Astrocyte (in vitro differentiated cells and primary cell): ENCODE measurements at regions not wholly inside any gene's neighbourhood (a gene's known extent, or its start where the extent isn't known, plus 50 kb on each side); places are given as distances from the start of the nearest gene placed in this dataset.

Experiments used
- DNase-seq: peaks from one replicate; pipeline ENCODE4 v3.0.0-alpha.2; 2010; ENCODE audit warnings: low read depth
- FAIRE-seq: peaks from 2 replicates; lab custom pipeline; 2011; peaks lifted over from hg19 to GRCh38; lab: Jason Lieb, UNC
- H2AFZ ChIP-seq: 2 replicates; pipeline ENCODE4 v1.6.0; 2012; ENCODE audit warnings: low read depth, low read length, inconsistent platforms
- H3K27ac ChIP-seq: 2 replicates; pipeline ENCODE4 v1.5.1; 2011; ENCODE audit warnings: low read depth, low read length, inconsistent platforms
- H3K27me3 ChIP-seq: 2 replicates; pipeline ENCODE4 v1.6.0; 2011; ENCODE audit warnings: low read length, inconsistent platforms; ENCODE audit not compliant: insufficient read depth
- H3K36me3 ChIP-seq: 2 replicates; pipeline ENCODE4 v1.5.1; 2011; ENCODE audit warnings: low read length, inconsistent platforms; ENCODE audit not compliant: insufficient read depth
- H3K4me1 ChIP-seq: 2 replicates; pipeline ENCODE4 v1.5.1; 2011; ENCODE audit warnings: low read length, inconsistent platforms; ENCODE audit not compliant: insufficient read depth
- H3K4me2 ChIP-seq: 2 replicates; pipeline ENCODE4 v1.6.0; 2012; ENCODE audit warnings: low read length, inconsistent platforms
- H3K4me3 ChIP-seq: 2 replicates; pipeline ENCODE4 v1.5.1; 2011; ENCODE audit warnings: low read depth, mild to moderate bottlenecking, low read length, inconsistent platforms; ENCODE audit not compliant: insufficient read depth
- H3K79me2 ChIP-seq: 2 replicates; pipeline ENCODE4 v1.6.0; 2012; ENCODE audit warnings: mild to moderate bottlenecking, low read length, inconsistent platforms; ENCODE audit not compliant: insufficient read depth
- H3K9ac ChIP-seq: 2 replicates; pipeline ENCODE4 v1.6.0; 2012; ENCODE audit warnings: mild to moderate bottlenecking, low read length, inconsistent platforms
- H3K9me3 ChIP-seq: 2 replicates; pipeline ENCODE4 v1.5.1; 2012; ENCODE audit warnings: low read depth, mild to moderate bottlenecking, low read length, inconsistent platforms; ENCODE audit not compliant: insufficient read depth
- H4K20me1 ChIP-seq: 2 replicates; pipeline ENCODE4 v1.6.0; 2012; ENCODE audit warnings: low read length, inconsistent platforms; ENCODE audit not compliant: insufficient read depth
- H3K27ac Mint-ChIP-seq: one replicate; pipeline ENCODE4 v1.8.0; 2021; ENCODE audit warnings: mild to moderate bottlenecking, mixed read lengths; ENCODE audit not compliant: unreplicated experiment
- H3K27me3 Mint-ChIP-seq: one replicate; pipeline ENCODE4 v1.8.0; 2021; ENCODE audit warnings: low read depth, mixed read lengths; ENCODE audit not compliant: unreplicated experiment
- H3K36me3 Mint-ChIP-seq: one replicate; pipeline ENCODE4 v1.8.0; 2021; ENCODE audit warnings: low read depth, mixed read lengths; ENCODE audit not compliant: unreplicated experiment
- H3K4me1 Mint-ChIP-seq: one replicate; pipeline ENCODE4 v1.8.0; 2021; ENCODE audit warnings: low read depth, mixed read lengths; ENCODE audit not compliant: unreplicated experiment
- H3K4me3 Mint-ChIP-seq: one replicate; pipeline ENCODE4 v1.8.0; 2021; ENCODE audit warnings: mild to moderate bottlenecking, moderate library complexity, mixed read lengths; ENCODE audit not compliant: unreplicated experiment
- H3K9me3 Mint-ChIP-seq: one replicate; pipeline ENCODE4 v1.8.0; 2021; ENCODE audit warnings: mild to moderate bottlenecking, mixed read lengths; ENCODE audit not compliant: unreplicated experiment
- EZH2 ChIP-seq: IDR thresholded peaks from 2 replicates; pipeline ENCODE4 v1.6.1; 2012; ENCODE audit warnings: mild to moderate bottlenecking, low read length, inconsistent platforms; ENCODE audit not compliant: insufficient read depth
- TF ChIP-seq, protein P1 (sequence below): IDR thresholded peaks from 2 replicates; pipeline ENCODE4 v1.5.1; 2011; ENCODE audit warnings: low read depth, mild to moderate bottlenecking, inconsistent platforms, low read length, moderate library complexity; ENCODE audit not compliant: insufficient read depth

DNA sequence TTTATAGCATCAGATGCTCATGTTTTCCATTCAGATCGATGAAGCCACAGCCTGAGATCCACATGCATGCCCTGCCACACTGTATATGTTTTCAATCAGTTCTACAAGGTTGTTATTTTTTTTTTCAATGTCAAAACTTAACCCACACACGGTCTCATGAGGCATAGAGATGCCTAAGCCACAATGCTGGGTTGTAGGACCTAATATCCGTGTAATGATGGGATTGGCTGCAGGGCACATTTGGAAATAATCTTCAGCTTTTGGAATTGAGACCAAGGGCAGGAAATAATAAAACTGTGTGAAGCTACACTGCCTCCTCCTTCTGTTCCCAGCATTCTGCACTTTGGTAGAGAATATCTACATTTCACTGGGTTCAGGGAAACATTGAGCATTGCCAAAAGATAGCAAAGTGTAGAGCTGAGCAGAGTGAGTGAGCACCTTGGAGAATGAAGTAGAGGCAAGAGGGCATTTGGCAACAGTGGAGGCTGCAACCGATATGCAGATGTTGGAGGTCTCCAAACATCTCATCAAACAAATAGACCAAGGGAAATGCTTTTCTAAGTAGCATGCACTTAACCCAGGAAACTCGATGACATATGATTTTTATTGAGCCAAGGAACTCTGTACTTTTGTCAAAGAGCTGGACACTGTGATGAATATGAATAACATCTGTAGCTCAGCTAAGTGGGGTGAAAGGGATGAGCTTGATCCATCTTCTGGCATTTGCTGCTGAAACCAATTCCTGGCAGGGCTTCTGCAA lies 176.7 kb downstream of the LYPLAL1 start:
- Mint-ChIP-seq H3K4me3 (no peak overlapping the region), H3K27ac (no peak overlapping the region), H3K27me3 (no peaks in the 10 kb centered on the region), H3K4me1 (no peaks in the 10 kb centered on the region), H3K9me3 (peaks cover 9% of the 10 kb centered on the region), H3K36me3 (no peaks in the 10 kb centered on the region)
- no peaks in the 10 kb centered on the region for H4K20me1 ChIP-seq
- no peaks in the 10 kb centered on the region for H3K79me2 ChIP-seq
- FAIRE-seq (no peak), DNase-seq (no peak)
- H3K4me3 ChIP-seq = no peak overlapping the region
- no peaks in the 10 kb centered on the region for H3K27me3 ChIP-seq
- no peaks in the 10 kb centered on the region for H3K36me3 ChIP-seq
- no peak for TF ChIP-seq EZH2
- TF ChIP-seq, protein P1, sequence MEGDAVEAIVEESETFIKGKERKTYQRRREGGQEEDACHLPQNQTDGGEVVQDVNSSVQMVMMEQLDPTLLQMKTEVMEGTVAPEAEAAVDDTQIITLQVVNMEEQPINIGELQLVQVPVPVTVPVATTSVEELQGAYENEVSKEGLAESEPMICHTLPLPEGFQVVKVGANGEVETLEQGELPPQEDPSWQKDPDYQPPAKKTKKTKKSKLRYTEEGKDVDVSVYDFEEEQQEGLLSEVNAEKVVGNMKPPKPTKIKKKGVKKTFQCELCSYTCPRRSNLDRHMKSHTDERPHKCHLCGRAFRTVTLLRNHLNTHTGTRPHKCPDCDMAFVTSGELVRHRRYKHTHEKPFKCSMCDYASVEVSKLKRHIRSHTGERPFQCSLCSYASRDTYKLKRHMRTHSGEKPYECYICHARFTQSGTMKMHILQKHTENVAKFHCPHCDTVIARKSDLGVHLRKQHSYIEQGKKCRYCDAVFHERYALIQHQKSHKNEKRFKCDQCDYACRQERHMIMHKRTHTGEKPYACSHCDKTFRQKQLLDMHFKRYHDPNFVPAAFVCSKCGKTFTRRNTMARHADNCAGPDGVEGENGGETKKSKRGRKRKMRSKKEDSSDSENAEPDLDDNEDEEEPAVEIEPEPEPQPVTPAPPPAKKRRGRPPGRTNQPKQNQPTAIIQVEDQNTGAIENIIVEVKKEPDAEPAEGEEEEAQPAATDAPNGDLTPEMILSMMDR = no peak
- peaks cover 8% of the 10 kb centered on the region for H3K9me3 ChIP-seq
- no peak overlapping the region for H2AFZ ChIP-seq
- H3K9ac ChIP-seq = no peak overlapping the region
- H3K27ac ChIP-seq = no peak overlapping the region
- no peak overlapping the region for H3K4me2 ChIP-seq
- no peaks in the 10 kb centered on the region for H3K4me1 ChIP-seq

DNA sequence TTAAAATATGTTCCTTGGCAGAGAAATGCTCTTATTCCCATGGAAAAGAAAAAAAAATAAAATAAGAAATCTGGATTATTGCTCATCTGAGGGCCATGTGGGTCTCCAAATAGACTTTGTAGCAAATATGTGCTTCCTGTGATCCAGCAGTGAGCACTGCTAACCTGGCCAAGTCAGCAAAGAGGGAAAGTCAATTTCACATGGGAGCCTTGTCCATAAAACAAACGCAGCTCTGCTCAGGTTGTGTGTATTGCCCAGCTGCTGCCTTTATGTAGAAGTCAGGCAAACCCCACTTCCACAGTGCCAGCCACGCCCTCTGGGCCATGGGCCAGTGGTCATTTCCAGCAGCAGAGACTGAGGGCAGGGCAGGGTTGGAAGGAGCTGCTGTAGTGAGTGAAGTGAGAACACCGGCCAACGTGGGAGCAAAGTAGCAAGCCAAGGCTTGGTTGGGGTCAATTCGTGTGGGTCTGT lies 174.3 kb downstream of the LYPLAL1 start:
- FAIRE-seq = no peak
- Histone ChIP-seq H2AFZ (no peak overlapping the region), H3K4me3 (no peak overlapping the region)

More for the DNA sequence above, 174.3 kb downstream of the LYPLAL1 start:
- TF ChIP-seq EZH2 = no peak
- TF ChIP-seq, protein P1 = no peak
- peaks cover 13% of the 10 kb centered on the region for H3K9me3 Mint-ChIP-seq
- no peaks in the 10 kb centered on the region for H3K4me1 Mint-ChIP-seq
- no peak overlapping the region for H3K4me2 ChIP-seq
- H3K36me3 ChIP-seq = no peaks in the 10 kb centered on the region
- H3K4me3 Mint-ChIP-seq = no peak overlapping the region
- H3K27ac Mint-ChIP-seq = no peak overlapping the region
- H4K20me1 ChIP-seq = no peaks in the 10 kb centered on the region
- no peaks in the 10 kb centered on the region for H3K27me3 ChIP-seq
- no peaks in the 10 kb centered on the region for H3K79me2 ChIP-seq
- H3K4me1 ChIP-seq = no peaks in the 10 kb centered on the region
- peaks cover 8% of the 10 kb centered on the region for H3K9me3 ChIP-seq
- no peaks in the 10 kb centered on the region for H3K27me3 Mint-ChIP-seq
- H3K27ac ChIP-seq = no peak overlapping the region
- DNase-seq = no peak
- no peaks in the 10 kb centered on the region for H3K36me3 Mint-ChIP-seq
- no peak overlapping the region for H3K9ac ChIP-seq
